Skeletal muscle tissue (tissue), 3 donors: ENCODE measurements at regions not wholly inside any gene's neighbourhood (a gene's known extent, or its start where the extent isn't known, plus 50 kb on each side); places are given as distances from the start of the nearest gene placed in this dataset.

Experiments
- H3K27ac ChIP-seq: one replicate; pipeline ENCODE4 v1.7.0; 2013; ENCODE audit warnings: mild to moderate bottlenecking, low read depth, low read length, inconsistent platforms
- H3K27me3 ChIP-seq, 3 donors: one replicate each; pipeline ENCODE4 v1.7.0; 2013; ENCODE audit warnings: low read length in 3 of 3; ENCODE audit not compliant: control insufficient read depth in 3 of 3, insufficient read depth in 3 of 3
- H3K36me3 ChIP-seq, 3 donors: one replicate each; pipeline ENCODE4 v1.7.0; 2013; ENCODE audit warnings: low read length in 3 of 3; ENCODE audit not compliant: control insufficient read depth in 3 of 3, insufficient read depth in 3 of 3
- H3K4me1 ChIP-seq, 3 donors: one replicate each; pipeline ENCODE4 v1.7.0; 2013; ENCODE audit warnings: low read length in 3 of 3, mild to moderate bottlenecking in 3 of 3; ENCODE audit not compliant: control insufficient read depth in 3 of 3, insufficient read depth in 3 of 3
- H3K4me3 ChIP-seq, 3 donors: one replicate each; pipeline ENCODE4 v1.7.0; 2013; ENCODE audit warnings: low read length in 3 of 3
- H3K9ac ChIP-seq, 3 donors: one replicate each; pipeline ENCODE4 v1.7.0; 2013; ENCODE audit warnings: low read length in 3 of 3, mild to moderate bottlenecking in 3 of 3, moderate library complexity in 2 of 3, low read depth in 1 of 3
- H3K9me3 ChIP-seq, 3 donors: one replicate each; pipeline ENCODE4 v1.7.0; 2013; ENCODE audit warnings: low read length in 3 of 3; ENCODE audit not compliant: control insufficient read depth in 3 of 3
- donor health status: Osteomylitis.

DNA sequence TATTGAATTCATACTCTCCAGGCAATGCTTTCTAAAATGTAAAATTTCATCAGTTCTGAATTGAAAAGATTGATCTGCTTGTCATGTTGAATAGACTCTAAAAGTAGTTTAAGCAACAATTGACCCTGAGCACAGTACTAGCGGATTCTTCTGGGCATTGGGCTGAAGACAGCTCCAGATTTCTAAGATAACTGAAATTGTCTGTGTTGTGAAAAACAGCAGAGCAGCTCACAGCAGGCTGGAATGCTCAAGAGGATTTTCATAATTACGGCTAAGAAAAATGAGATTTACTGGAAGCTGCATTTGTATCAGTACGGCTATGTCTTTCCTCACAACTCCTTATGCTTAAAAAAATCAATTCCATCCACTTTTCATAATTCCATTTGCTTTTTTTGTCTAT is 373.7 kb downstream of the HACE1 start:
- H3K27me3 ChIP-seq: peaks cover 0 to 3% (median 0%) of the 10 kb centered on the region in 3 donors
- no peaks in the 10 kb centered on the region for H3K4me1 ChIP-seq
- no peaks in the 10 kb centered on the region for H3K36me3 ChIP-seq
- no peak overlapping the region for H3K27ac ChIP-seq
- no peak overlapping the region for H3K4me3 ChIP-seq
- H3K9ac ChIP-seq: no peak overlapping the region
- no peaks in the 10 kb centered on the region for H3K9me3 ChIP-seq

- Histone ChIP-seq H3K36me3 (no peaks in the 10 kb centered on the region), H3K27ac (no peak overlapping the region)
Observed at GRCh38 chr6:104484626-104485025, 375.1 kb downstream of the HACE1 start.

GRCh38 chr6:104484191-104484590 is 375.5 kb downstream of the HACE1 start:
- H3K9me3 ChIP-seq: no peaks in the 10 kb centered on the region
- no peaks in the 10 kb centered on the region for H3K36me3 ChIP-seq
- no peaks in the 10 kb centered on the region for H3K4me1 ChIP-seq
- H3K27ac ChIP-seq: no peak overlapping the region
- H3K9ac ChIP-seq: no peak overlapping the region
- H3K27me3 ChIP-seq: peaks cover 0 to 4% (median 0%) of the 10 kb centered on the region in 3 donors
- no peak overlapping the region for H3K4me3 ChIP-seq

More at GRCh38 chr6:104484626-104485025, 375.1 kb downstream of the HACE1 start:
- no peaks in the 10 kb centered on the region for H3K9me3 ChIP-seq
- H3K27me3 ChIP-seq: peaks cover 0 to 4% (median 0%) of the 10 kb centered on the region in 3 donors
- H3K9ac ChIP-seq: no peak overlapping the region
- no peak overlapping the region for H3K4me3 ChIP-seq
- H3K4me1 ChIP-seq: no peaks in the 10 kb centered on the region

GRCh38 chr6:104483225-104483834 is 376.4 kb downstream of the HACE1 start:
- Histone ChIP-seq H3K27me3 (peaks cover 0 to 4% (median 0%) of the 10 kb centered on the region in 3 donors), H3K9me3 (no peaks in the 10 kb centered on the region), H3K27ac (no peak overlapping the region), H3K9ac (no peak overlapping the region), H3K4me1 (no peaks in the 10 kb centered on the region), H3K4me3 (no peak overlapping the region), H3K36me3 (no peaks in the 10 kb centered on the region)

GRCh38 chr6:104477569-104477968 is 382.1 kb downstream of the HACE1 start:
- no peak overlapping the region for H3K27ac ChIP-seq
- H3K4me3 ChIP-seq: no peak overlapping the region
- H3K9me3 ChIP-seq: no peaks in the 10 kb centered on the region
- H3K36me3 ChIP-seq: no peaks in the 10 kb centered on the region
- peaks cover 0 to 4% (median 0%) of the 10 kb centered on the region in 3 donors for H3K27me3 ChIP-seq
- H3K9ac ChIP-seq: no peak overlapping the region
- no peaks in the 10 kb centered on the region for H3K4me1 ChIP-seq

DNA sequence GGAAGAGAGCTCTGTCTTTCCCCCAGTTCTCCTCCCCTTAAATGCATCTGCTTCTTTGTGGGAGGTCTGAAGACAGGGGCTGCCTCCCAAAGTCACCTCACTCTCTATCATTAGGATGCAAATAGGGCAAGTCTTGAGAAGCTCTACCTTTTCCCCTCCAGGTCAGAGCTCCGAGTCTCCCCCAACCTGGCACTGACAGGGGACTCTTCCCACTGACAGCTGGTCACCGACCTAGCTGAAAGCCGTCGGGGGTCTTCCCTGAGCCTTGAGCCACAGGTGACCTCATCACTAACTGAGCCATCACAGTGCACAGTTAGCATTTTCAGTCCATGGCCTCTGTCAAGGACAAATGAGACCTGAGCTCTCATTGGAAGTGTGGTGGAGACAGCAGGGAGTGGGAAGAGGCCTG is 386.7 kb downstream of the HACE1 start:
- Histone ChIP-seq H3K36me3 (no peaks in the 10 kb centered on the region), H3K4me3 (no peak overlapping the region), H3K27me3 (no peaks in the 10 kb centered on the region), H3K9me3 (no peaks in the 10 kb centered on the region), H3K27ac (no peak overlapping the region), H3K4me1 (no peaks in the 10 kb centered on the region), H3K9ac (no peak overlapping the region)

DNA sequence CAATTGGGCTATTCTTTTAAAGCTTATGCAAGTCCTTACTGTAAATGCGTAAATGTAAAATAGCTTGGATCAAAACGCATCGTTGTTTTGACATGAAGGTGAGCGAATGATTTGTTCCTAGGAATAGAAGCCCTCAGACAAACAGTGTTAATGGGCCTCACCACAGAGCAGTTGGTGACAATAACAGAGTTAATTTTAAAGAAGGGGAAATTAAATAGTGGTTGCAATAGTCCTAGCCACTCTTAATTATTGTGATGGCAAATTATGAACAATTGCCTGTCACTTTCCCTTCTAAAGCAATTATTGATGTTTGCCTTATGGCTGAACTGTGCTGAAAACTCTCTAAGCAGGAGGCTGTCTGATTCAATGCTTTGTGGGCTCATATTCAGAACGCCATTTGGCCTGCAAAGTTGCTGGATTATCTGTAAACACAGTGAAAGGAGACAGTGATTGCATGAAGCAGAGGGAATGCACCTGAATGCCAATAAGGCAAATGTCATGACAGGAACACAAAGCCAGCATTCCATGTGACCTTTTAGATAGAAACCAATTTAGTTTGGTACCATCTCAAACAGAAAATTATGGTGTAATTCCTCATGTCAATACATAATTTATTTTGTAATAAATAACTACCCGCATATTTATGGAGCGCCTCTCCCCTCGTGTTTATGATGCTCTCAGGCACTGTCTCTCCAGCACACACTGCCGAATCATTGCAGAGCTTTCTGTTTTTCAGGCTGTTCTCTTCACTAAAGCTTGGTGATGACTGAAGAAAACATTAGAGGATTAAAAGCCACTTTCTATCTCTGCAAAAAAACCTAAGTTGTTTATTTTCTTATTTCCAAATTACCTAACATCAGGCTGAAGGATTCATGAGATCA is 387.5 kb downstream of the HACE1 start:
- H3K9me3 ChIP-seq: no peaks in the 10 kb centered on the region
- no peaks in the 10 kb centered on the region for H3K4me1 ChIP-seq
- H3K27me3 ChIP-seq: no peaks in the 10 kb centered on the region
- H3K9ac ChIP-seq: no peak overlapping the region
- H3K27ac ChIP-seq: no peak overlapping the region
- H3K36me3 ChIP-seq: no peaks in the 10 kb centered on the region
- H3K4me3 ChIP-seq: no peak overlapping the region

- H3K27ac ChIP-seq: no peak overlapping the region
- no peaks in the 10 kb centered on the region for H3K4me1 ChIP-seq
- no peak overlapping the region for H3K9ac ChIP-seq
- H3K27me3 ChIP-seq: no peaks in the 10 kb centered on the region
- H3K4me3 ChIP-seq: no peak overlapping the region
- H3K9me3 ChIP-seq: no peaks in the 10 kb centered on the region
- no peaks in the 10 kb centered on the region for H3K36me3 ChIP-seq
Observed at GRCh38 chr6:104466306-104466705, 393.4 kb downstream of the HACE1 start.

DNA sequence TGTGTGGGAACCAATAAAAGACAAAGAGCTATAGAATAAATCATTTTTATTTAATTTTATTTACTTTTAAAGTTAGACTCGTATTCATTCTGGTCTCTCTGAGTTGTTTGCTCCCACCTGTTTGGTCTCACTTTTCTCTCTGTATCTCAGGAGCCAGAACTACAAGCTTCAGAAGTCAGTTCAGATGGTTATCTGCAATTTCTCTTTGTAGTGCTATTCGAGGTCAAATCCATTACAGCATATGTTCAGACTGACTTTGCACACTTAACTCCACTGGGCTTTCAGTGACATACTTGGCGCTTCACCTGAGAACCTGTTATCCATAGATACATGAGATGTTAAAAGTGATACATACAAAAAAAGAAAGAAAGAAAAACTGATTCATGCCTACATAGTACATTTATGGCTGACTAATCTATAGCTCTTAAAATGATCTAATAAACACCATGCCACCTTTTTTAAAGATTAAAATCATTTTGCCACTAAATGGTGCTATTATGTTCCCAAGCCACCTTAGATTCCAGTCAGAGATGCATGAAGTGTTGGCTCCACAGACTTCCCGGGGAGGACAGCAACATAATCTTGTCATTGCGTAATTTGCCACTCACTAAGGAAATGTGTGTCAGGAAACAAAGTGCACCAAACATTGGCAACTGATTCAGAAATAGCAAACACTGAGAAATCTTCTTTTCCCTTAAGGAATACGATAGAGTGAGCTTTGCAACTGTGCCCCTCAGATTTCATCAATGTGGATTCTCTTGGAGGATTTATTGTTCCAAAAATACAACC is 396.7 kb downstream of the HACE1 start:
- Histone ChIP-seq H3K4me1 (no peaks in the 10 kb centered on the region), H3K36me3 (no peaks in the 10 kb centered on the region), H3K27me3 (no peaks in the 10 kb centered on the region), H3K9ac (no peak overlapping the region), H3K9me3 (no peaks in the 10 kb centered on the region), H3K4me3 (no peak overlapping the region), H3K27ac (no peak overlapping the region)
